Panc1 (cell line): ENCODE measurements at regions not wholly inside any gene's neighbourhood (a gene's known extent, or its start where the extent isn't known, plus 50 kb on each side); places are given as distances from the start of the nearest gene placed in this dataset.

ENCODE experiments used
- CTCF ChIP-seq: fragments of 450-650 bp; IDR thresholded peaks from 2 replicates; pipeline ENCODE4 v1.5.1; 2017; ENCODE audit warnings: mild to moderate bottlenecking
- POLR2AphosphoS5 ChIP-seq: IDR thresholded peaks from 2 replicates; pipeline ENCODE4 v1.6.1; 2012; ENCODE audit warnings: mild to moderate bottlenecking, low read depth, low read length, moderate library complexity
- REST ChIP-seq, 2 experiments: IDR thresholded peaks; 2 replicates each; pipeline ENCODE4 v1.6.1; 2011 to 2012; ENCODE audit warnings: low read depth in 2 of 2, control low read depth in 1 of 2, low read length in 1 of 2, mild to moderate bottlenecking in 1 of 2, moderate library complexity in 1 of 2; ENCODE audit not compliant: insufficient read depth in 1 of 2
- SIN3A ChIP-seq: IDR thresholded peaks from 2 replicates; pipeline ENCODE4 v1.6.1; 2012; ENCODE audit warnings: low read depth, mild to moderate bottlenecking, low read length, moderate library complexity, borderline replicate concordance; ENCODE audit not compliant: insufficient read depth
- TCF7L2 ChIP-seq: IDR thresholded peaks from 2 replicates; pipeline ENCODE4 v1.6.1; 2011; ENCODE audit warnings: mild to moderate bottlenecking, low read depth, low read length, inconsistent platforms

GRCh38 chr13:62049992-62050391, 634.3 kb upstream of the PCDH20 start:
- TF ChIP-seq CTCF (no peak), TCF7L2 (no peak), POLR2AphosphoS5 (no peak), REST (IDR thresholded peaks at IDR 0.05; ENCODE audit: insufficient read depth in 1 of 2, low read depth in 2 of 2, low read length in 1 of 2) (no peak), SIN3A (no peak)
